ENCODE measurements at regions not wholly inside any gene's neighbourhood (a gene's known extent, or its start where the extent isn't known, plus 50 kb on each side); places are given as distances from the start of the nearest gene placed in this dataset.

DNA sequence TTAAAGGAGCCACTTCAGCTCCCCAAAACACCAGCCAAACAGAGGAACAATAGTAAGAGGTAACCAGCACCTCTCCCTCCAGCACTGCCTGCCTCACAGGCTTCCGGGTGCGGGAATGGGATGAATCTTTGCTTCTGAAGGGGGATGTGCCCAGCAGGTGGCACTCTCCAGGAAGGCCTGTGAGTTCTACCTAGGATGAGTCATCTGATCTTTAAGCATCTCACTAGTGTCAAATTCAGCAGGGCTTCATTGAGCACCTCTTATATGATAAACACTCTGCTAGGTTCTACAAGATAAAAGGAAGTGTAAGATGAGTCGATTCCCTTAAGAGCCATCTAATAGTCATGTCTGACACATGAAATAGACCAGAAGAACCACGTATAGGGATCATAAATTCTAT lies 237.4 kb upstream of the UMPS start:
- no peak for DNase-seq (ENCODE audit: extremely low read depth, low read depth)
- TF ChIP-seq, protein P1, sequence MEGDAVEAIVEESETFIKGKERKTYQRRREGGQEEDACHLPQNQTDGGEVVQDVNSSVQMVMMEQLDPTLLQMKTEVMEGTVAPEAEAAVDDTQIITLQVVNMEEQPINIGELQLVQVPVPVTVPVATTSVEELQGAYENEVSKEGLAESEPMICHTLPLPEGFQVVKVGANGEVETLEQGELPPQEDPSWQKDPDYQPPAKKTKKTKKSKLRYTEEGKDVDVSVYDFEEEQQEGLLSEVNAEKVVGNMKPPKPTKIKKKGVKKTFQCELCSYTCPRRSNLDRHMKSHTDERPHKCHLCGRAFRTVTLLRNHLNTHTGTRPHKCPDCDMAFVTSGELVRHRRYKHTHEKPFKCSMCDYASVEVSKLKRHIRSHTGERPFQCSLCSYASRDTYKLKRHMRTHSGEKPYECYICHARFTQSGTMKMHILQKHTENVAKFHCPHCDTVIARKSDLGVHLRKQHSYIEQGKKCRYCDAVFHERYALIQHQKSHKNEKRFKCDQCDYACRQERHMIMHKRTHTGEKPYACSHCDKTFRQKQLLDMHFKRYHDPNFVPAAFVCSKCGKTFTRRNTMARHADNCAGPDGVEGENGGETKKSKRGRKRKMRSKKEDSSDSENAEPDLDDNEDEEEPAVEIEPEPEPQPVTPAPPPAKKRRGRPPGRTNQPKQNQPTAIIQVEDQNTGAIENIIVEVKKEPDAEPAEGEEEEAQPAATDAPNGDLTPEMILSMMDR (IDR thresholded peaks at IDR 0.05; ENCODE audit: low read depth, low read length) = peak; percentile 24

DNA sequence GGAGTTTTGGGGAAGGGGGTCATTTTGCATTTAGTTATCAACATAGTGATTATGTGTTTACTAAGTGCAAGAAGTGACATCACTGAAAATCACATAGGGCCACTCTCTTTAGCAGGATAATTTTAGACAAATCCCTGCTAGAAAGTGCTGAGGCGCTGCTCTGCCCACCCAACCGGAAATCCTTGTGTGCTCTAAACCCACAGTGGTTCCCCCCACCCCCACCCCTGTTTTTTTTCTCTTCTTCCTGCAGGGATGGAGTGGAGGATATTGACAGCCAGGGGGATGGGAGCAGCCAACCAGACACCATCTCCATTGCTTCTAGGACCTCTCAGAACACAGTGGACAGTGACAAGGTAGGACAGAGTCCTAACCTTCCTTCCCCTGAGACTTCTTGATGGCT lies 234.2 kb upstream of the UMPS start:
- TF ChIP-seq, protein P1 (IDR thresholded peaks at IDR 0.05; ENCODE audit: low read depth, low read length) = no peak
- no peak for DNase-seq (ENCODE audit: extremely low read depth, low read depth)

DNA sequence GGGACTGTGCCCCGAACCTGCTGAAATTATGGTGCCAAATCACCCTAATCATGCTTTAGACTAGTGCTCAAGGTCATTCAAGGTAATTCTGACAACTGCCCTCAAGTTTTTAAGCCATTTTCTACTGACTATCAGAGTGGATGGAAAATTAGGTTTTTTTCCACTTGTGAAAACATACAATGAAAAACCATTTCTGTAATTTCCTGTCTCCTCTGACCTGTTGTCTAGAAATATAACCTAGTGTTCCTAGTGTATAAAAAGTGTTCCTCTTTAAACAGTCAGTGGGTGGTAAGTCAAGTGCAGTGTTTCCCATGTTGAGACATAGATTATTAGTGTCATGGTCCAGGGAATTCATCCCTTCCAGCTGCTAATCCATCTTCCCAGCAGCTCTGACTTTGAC lies 232.8 kb upstream of the UMPS start:
- DNase-seq (ENCODE audit: extremely low read depth, low read depth) = no peak
- TF ChIP-seq, protein P1 (IDR thresholded peaks at IDR 0.05; ENCODE audit: low read depth, low read length) = no peak

DNA sequence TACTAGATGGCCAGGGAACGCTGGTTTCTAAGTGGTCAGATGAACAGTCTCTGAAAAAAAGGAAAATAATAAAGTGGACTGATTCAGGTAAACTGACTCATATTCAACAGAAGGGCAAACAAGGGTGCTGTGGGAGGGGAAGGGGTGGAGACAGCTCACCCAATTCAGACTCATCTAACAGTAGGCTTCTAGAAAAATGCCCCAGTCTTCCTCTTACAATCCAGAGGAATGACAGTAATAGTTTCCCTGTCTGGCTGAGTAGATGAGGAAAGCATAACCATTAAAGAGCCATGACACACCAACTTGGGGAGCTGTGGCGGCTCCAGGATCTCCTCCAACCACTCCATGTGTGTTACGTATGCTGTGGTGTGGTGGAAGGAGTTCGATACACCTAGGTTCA lies 231.4 kb upstream of the UMPS start:
- no peak for DNase-seq (ENCODE audit: extremely low read depth, low read depth)
- TF ChIP-seq, protein P1 (IDR thresholded peaks at IDR 0.05; ENCODE audit: low read depth, low read length) = no peak

DNA sequence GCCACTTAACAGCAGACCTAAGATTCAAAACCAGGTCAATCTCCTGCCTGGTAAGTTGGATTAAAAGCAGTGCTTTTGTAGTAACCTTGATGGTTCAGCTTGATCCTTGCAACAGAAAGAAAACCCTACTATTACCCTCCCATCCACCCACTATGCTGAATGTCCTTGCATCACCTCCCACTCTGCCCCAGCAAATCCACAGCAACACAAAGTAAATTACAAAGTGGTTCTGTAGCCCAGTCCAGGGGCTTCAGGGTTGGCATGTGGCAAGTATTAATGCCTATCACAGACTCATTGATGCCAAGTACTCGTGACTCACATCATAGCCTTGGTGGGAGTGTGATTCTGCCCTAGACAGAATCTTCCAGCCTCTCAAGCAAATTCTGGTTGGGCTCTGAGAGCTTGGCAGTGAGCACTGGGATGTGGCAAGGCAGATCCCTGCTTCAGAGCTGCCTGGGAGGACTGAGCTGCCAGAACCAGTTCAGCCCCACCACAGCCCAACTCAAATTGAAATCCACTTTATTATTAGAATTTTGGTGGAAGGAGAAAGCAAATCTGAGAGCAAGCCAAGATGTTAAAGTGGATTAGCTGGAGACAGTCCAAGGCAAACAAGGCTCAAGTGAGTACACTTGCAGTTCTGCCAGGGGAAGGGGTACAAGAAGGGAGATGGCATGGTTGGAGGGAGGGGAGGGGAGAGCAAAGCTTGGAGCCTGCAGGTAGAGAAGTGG lies 225.8 kb upstream of the UMPS start:
- peak; percentile 18 for DNase-seq (ENCODE audit: extremely low read depth, low read depth)
- TF ChIP-seq, protein P1 (IDR thresholded peaks at IDR 0.05; ENCODE audit: low read depth, low read length) = no peak

DNA sequence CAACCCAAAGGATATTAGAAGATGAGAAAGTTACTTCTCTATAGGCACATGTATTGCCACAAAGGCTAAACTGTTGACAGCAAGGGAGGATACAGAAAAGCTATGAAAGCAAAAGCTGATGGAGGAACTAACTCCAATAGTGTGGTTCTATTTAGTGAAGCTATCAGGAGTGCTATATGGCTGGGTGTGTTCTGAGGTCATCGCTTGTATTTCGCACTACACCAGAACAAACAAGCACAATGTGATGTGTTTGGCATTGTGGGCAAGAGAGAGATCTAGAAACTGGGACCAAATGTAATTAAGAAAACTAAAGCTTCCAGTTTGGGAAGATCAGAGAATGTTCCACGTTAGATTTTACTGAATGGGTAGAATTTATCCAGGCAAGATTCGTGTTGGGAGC lies 220.4 kb upstream of the UMPS start:
- TF ChIP-seq, protein P1 (IDR thresholded peaks at IDR 0.05; ENCODE audit: low read depth, low read length) = no peak
- no peak for DNase-seq (ENCODE audit: extremely low read depth, low read depth)

DNA sequence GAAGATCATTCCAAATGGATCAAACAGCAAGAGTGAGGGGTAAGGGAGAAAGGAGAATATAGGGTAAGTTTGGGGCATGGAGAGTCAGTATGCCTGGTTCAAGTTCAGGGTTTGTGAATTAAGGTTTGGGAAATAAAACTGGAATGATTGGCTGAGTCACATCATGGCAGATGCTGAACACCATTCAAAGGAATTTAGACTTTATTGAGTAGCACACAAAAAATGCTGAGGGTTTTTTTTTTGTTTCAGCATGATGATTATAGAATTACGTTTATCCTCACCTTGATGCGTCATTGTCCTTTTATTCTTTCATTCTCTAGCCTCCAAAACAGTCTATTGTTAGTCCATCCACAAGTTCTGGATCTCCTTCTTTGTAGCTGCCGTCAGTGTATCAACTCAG lies 220.0 kb upstream of the UMPS start:
- no peak for DNase-seq (ENCODE audit: extremely low read depth, low read depth)
- TF ChIP-seq, protein P1 (IDR thresholded peaks at IDR 0.05; ENCODE audit: low read depth, low read length) = no peak
